WTC11 (cell line): ENCODE measurements at regions not wholly inside any gene's neighbourhood (a gene's known extent, or its start where the extent isn't known, plus 50 kb on each side); places are given as distances from the start of the nearest gene placed in this dataset.

Experiments
- ATAC-seq: fragments of 200-7000 bp; cut with Tn5 transposase; 2 replicates; pipeline ENCODE4 v1.10.0; 2021; ENCODE audit warnings: mild to moderate bottlenecking, moderate library complexity
- CTCF ChIA-PET: fragments of 300-600 bp; sonication (Branson Sonifier 250); formaldehyde crosslinking; loops from one replicate; lab custom pipeline; 2021; ENCODE audit warnings: antibody characterized with exemption; lab: Charles Lee
- POLR2A ChIA-PET: fragments of 350-600 bp; sonication (Branson Sonifier 250); formaldehyde crosslinking; loops from one replicate; lab custom pipeline; 2021; ENCODE audit warnings: antibody characterized with exemption; lab: Charles Lee
- DNase-seq: peaks from one replicate; pipeline ENCODE4 v3.0.0; 2021; ENCODE audit warnings: low spot score
- H3K27ac Mint-ChIP-seq: 2 replicates; pipeline ENCODE4 v1.8.0; 2021; ENCODE audit warnings: mixed read lengths
- H3K27me3 Mint-ChIP-seq: 2 replicates; pipeline ENCODE4 v1.8.0; 2021; ENCODE audit warnings: low read depth, mild to moderate bottlenecking, moderate library complexity, mixed read lengths
- H3K36me3 Mint-ChIP-seq: 2 replicates; pipeline ENCODE4 v1.8.0; 2021; ENCODE audit warnings: mixed read lengths
- H3K4me1 Mint-ChIP-seq: 2 replicates; pipeline ENCODE4 v1.8.0; 2022; ENCODE audit warnings: mixed read lengths
- H3K4me3 Mint-ChIP-seq: 2 replicates; pipeline ENCODE4 v1.8.0; 2021; ENCODE audit warnings: mild to moderate bottlenecking, moderate library complexity, mixed read lengths
- H3K9me3 Mint-ChIP-seq: 2 replicates; pipeline ENCODE4 v1.8.0; 2021; ENCODE audit warnings: mixed read lengths
- CDX4 ChIP-seq: fragments of 250-450 bp; sonication (Bioruptor Pico); IDR thresholded peaks from 2 replicates; pipeline ENCODE4 v1.9.0; 2021; ENCODE audit warnings: moderate library complexity, mild to moderate bottlenecking, inconsistent platforms, borderline replicate concordance
- CREM ChIP-seq: sonication (generic); formaldehyde crosslinking; IDR thresholded peaks from 2 replicates; pipeline ENCODE4 v1.8.1; 2022; ENCODE audit warnings: mild to moderate bottlenecking, missing genetic modification reagents, moderate library complexity
- ELF4 ChIP-seq: sonication (generic); formaldehyde crosslinking; IDR thresholded peaks from 2 replicates; pipeline ENCODE4 v1.8.1; 2022; ENCODE audit warnings: low read depth, mild to moderate bottlenecking, moderate library complexity, missing genetic modification reagents
- FOXJ3 ChIP-seq: sonication (generic); formaldehyde crosslinking; IDR thresholded peaks from 2 replicates; pipeline ENCODE4 v1.9.0; 2021; ENCODE audit warnings: missing genetic modification reagents, mild to moderate bottlenecking, borderline replicate concordance
- GABPB1 ChIP-seq: sonication (generic); formaldehyde crosslinking; IDR thresholded peaks from 2 replicates; pipeline ENCODE4 v1.8.1; 2023; ENCODE audit warnings: mild to moderate bottlenecking, missing genetic modification reagents
- GRHL2 ChIP-seq: fragments of 250-450 bp; sonication (Bioruptor Pico); IDR thresholded peaks from 2 replicates; pipeline ENCODE4 v1.8.0; 2022; ENCODE audit warnings: mild to moderate bottlenecking, moderate library complexity; ENCODE audit not compliant: insufficient replicate concordance, severe bottlenecking
- GTF2I ChIP-seq: fragments of 250-450 bp; sonication (Bioruptor Pico); conservative IDR thresholded peaks from 2 replicates; pipeline ENCODE4 v1.4.0; 2021; ENCODE audit warnings: mild to moderate bottlenecking
- JAZF1 ChIP-seq: fragments of 250-450 bp; sonication (Bioruptor Pico); IDR thresholded peaks from 2 replicates; pipeline ENCODE4 v1.9.0; 2021; ENCODE audit warnings: moderate library complexity, mild to moderate bottlenecking, inconsistent platforms
- JUN ChIP-seq: sonication (generic); formaldehyde crosslinking; IDR thresholded peaks from 2 replicates; pipeline ENCODE4 v1.8.0; 2023; ENCODE audit warnings: mild to moderate bottlenecking, missing genetic modification reagents
- NFYB ChIP-seq: sonication (generic); formaldehyde crosslinking; conservative IDR thresholded peaks from 2 replicates; pipeline ENCODE4 v1.8.0; 2022; ENCODE audit warnings: low read depth, missing genetic modification reagents
- NR2C2 ChIP-seq: sonication (generic); formaldehyde crosslinking; IDR thresholded peaks from 2 replicates; pipeline ENCODE4 v1.8.0; 2022; ENCODE audit warnings: mild to moderate bottlenecking, missing genetic modification reagents
- PRRX2 ChIP-seq: fragments of 250-450 bp; sonication (Bioruptor Pico); IDR thresholded peaks from 2 replicates; pipeline ENCODE4 v1.8.0; 2021; ENCODE audit warnings: mild to moderate bottlenecking
- SP1 ChIP-seq: sonication (generic); formaldehyde crosslinking; conservative IDR thresholded peaks from 2 replicates; pipeline ENCODE4 v1.8.1; 2022; ENCODE audit warnings: missing genetic modification reagents
- TCF7 ChIP-seq: sonication (generic); formaldehyde crosslinking; IDR thresholded peaks from 2 replicates; pipeline ENCODE4 v1.8.0; 2022; ENCODE audit warnings: mild to moderate bottlenecking, low read depth, missing genetic modification reagents, moderate library complexity
- TEAD4 ChIP-seq: sonication (generic); formaldehyde crosslinking; IDR thresholded peaks from 2 replicates; pipeline ENCODE4 v1.8.0; 2022; ENCODE audit warnings: mild to moderate bottlenecking, missing genetic modification reagents
- USF2 ChIP-seq: sonication (generic); formaldehyde crosslinking; IDR thresholded peaks from 2 replicates; pipeline ENCODE4 v1.8.1; 2023; ENCODE audit warnings: mild to moderate bottlenecking, missing genetic modification reagents, moderate library complexity
- ZNF219 ChIP-seq: sonication (generic); formaldehyde crosslinking; IDR thresholded peaks from 2 replicates; pipeline ENCODE4 v1.8.0; 2023; ENCODE audit warnings: missing genetic modification reagents, mild to moderate bottlenecking, borderline replicate concordance
- ZNF232 ChIP-seq: sonication (generic); formaldehyde crosslinking; IDR thresholded peaks from 2 replicates; pipeline ENCODE4 v1.8.0; 2022; ENCODE audit warnings: mild to moderate bottlenecking, missing genetic modification reagents
- ZNF317 ChIP-seq: sonication (generic); formaldehyde crosslinking; IDR thresholded peaks from 2 replicates; pipeline ENCODE4 v1.8.1; 2023; ENCODE audit warnings: low read depth, mild to moderate bottlenecking, moderate library complexity, missing genetic modification reagents, borderline replicate concordance
- ZNF423 ChIP-seq: fragments of 250-450 bp; sonication (Bioruptor Pico); IDR thresholded peaks from 2 replicates; pipeline ENCODE4 v2.1.2; 2022; ENCODE audit warnings: mild to moderate bottlenecking, moderate library complexity
- ZNF425 ChIP-seq: fragments of 250-450 bp; sonication (Bioruptor Pico); conservative IDR thresholded peaks from 2 replicates; pipeline ENCODE4 v1.9.0; 2021; ENCODE audit warnings: mild to moderate bottlenecking
- ZNF512 ChIP-seq: sonication (generic); formaldehyde crosslinking; IDR thresholded peaks from 2 replicates; pipeline ENCODE4 v1.8.1; 2022; ENCODE audit warnings: missing genetic modification reagents, borderline replicate concordance

GRCh38 chr9:85264695-85265094, 477.1 kb downstream of the AGTPBP1 start:
- ATAC-seq: no peak
- CTCF ChIA-PET: no interaction called here
- peaks cover 23% of the 10 kb centered on the region for H3K4me1 Mint-ChIP-seq

GRCh38 chr9:85263288-85263687, 478.5 kb downstream of the AGTPBP1 start:
- DNase-seq (no peak), ATAC-seq (no peak)
- H3K4me1 Mint-ChIP-seq: peaks cover 22% of the 10 kb centered on the region
- TF ChIP-seq PRRX2 (CRISPR knock-in tag) (no peak), NFYB (no peak), ZNF425 (CRISPR knock-in tag) (no peak), USF2 (CRISPR knock-in tag) (no peak), GTF2I (CRISPR knock-in tag) (no peak), ZNF317 (no peak), FOXJ3 (CRISPR knock-in tag) (no peak)
- POLR2A ChIA-PET: no interaction called here
- CTCF ChIA-PET: interaction anchor here (0.7 kb wide), 1 partner anchor 281 kb away, joined by 3 read pairs; no protein-coding TSS in a partner anchor
- no peak overlapping the region for H3K4me3 Mint-ChIP-seq
- H3K27me3 Mint-ChIP-seq: 0 out of 2 replicates have a peak, but pooled peaks cover 4% of the 10 kb centered on the region
- no peak overlapping the region for H3K27ac Mint-ChIP-seq
- no peaks in the 10 kb centered on the region; the same call in 1 of the 2 replicates for H3K9me3 Mint-ChIP-seq
- H3K36me3 Mint-ChIP-seq: no peaks in the 10 kb centered on the region

More at GRCh38 chr9:85264695-85265094, 477.1 kb downstream of the AGTPBP1 start:
- Mint-ChIP-seq H3K4me3 (no peak overlapping the region), H3K36me3 (no peaks in the 10 kb centered on the region), H3K27me3 (peaks cover 8% of the 10 kb centered on the region; the same call in 1 of the 2 replicates), H3K9me3 (no peaks in the 10 kb centered on the region; the same call in 1 of the 2 replicates), H3K27ac (no peak overlapping the region)
- no peak for DNase-seq
- TF ChIP-seq TEAD4 (CRISPR knock-in tag) (no peak), CREM (no peak), CDX4 (CRISPR knock-in tag) (no peak), TCF7 (no peak), JAZF1 (CRISPR knock-in tag) (no peak), JUN (CRISPR knock-in tag) (no peak), ZNF232 (CRISPR knock-in tag) (no peak), ELF4 (no peak), NR2C2 (CRISPR knock-in tag) (no peak), ZNF512 (CRISPR knock-in tag) (no peak), ZNF423 (CRISPR knock-in tag) (no peak), GABPB1 (CRISPR knock-in tag) (no peak)
- POLR2A ChIA-PET: no interaction called here

GRCh38 chr9:85262333-85262732, 479.4 kb downstream of the AGTPBP1 start:
- H3K36me3 Mint-ChIP-seq: no peaks in the 10 kb centered on the region
- no peak for ATAC-seq
- CTCF ChIA-PET: interaction anchor here (0.6 to 0.7 kb wide), 3 partner anchors 87 to 542 kb away, joined by 3 to 4 read pairs (median 3); no protein-coding TSS in a partner anchor
- TF ChIP-seq ZNF219 (CRISPR knock-in tag): no peak
- no peak for TF ChIP-seq ZNF232 (CRISPR knock-in tag)
- no peak for TF ChIP-seq PRRX2 (CRISPR knock-in tag)
- TF ChIP-seq SP1 (CRISPR knock-in tag): no peak
- TF ChIP-seq ELF4: no peak
- TF ChIP-seq GRHL2 (CRISPR knock-in tag): no peak
- no peak for TF ChIP-seq ZNF512 (CRISPR knock-in tag)
- no peak for TF ChIP-seq ZNF317

More at GRCh38 chr9:85262333-85262732, 479.4 kb downstream of the AGTPBP1 start:
- Mint-ChIP-seq H3K4me1 (peaks cover 12% of the 10 kb centered on the region), H3K9me3 (no peaks in the 10 kb centered on the region; the same call in 1 of the 2 replicates), H3K27me3 (0 out of 2 replicates have a peak, but pooled peaks cover 1% of the 10 kb centered on the region), H3K27ac (no peak overlapping the region), H3K4me3 (no peak overlapping the region)
- POLR2A ChIA-PET: interaction anchor here (0.7 kb wide), 1 partner anchor 701 kb away, joined by 3 read pairs; no protein-coding TSS in a partner anchor
- DNase-seq: no peak
